ENCODE measurements at regions not wholly inside any gene's neighbourhood (a gene's known extent, or its start where the extent isn't known, plus 50 kb on each side); places are given as distances from the start of the nearest gene placed in this dataset.

DNA sequence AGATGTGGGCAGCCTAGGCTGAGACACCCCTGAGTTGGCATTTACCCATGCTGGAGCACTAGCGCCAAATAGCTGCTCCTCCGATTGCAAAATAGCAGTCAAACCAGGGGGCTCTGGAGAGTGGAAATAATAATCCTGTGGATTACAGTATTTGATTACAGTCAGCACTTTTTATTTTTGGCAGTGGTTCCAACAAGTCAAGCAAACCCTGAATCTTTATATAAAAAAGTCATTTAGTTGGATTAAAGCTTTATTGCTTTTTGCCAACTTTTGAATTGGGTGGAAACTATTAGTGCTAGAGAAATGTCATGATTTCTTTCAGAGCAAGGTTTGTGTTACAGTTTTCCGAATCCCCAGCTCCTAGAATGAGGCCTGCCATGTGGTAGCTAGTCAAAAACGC, 99.3 kb upstream of the FAM20A start:
- TF ChIP-seq, protein P1, sequence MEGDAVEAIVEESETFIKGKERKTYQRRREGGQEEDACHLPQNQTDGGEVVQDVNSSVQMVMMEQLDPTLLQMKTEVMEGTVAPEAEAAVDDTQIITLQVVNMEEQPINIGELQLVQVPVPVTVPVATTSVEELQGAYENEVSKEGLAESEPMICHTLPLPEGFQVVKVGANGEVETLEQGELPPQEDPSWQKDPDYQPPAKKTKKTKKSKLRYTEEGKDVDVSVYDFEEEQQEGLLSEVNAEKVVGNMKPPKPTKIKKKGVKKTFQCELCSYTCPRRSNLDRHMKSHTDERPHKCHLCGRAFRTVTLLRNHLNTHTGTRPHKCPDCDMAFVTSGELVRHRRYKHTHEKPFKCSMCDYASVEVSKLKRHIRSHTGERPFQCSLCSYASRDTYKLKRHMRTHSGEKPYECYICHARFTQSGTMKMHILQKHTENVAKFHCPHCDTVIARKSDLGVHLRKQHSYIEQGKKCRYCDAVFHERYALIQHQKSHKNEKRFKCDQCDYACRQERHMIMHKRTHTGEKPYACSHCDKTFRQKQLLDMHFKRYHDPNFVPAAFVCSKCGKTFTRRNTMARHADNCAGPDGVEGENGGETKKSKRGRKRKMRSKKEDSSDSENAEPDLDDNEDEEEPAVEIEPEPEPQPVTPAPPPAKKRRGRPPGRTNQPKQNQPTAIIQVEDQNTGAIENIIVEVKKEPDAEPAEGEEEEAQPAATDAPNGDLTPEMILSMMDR (conservative IDR thresholded peaks at IDR 0.05), result no peak
- no peak for TF ChIP-seq ZFX (IDR thresholded peaks at IDR 0.05)
